ENCODE measurements at regions not wholly inside any gene's neighbourhood (a gene's known extent, or its start where the extent isn't known, plus 50 kb on each side); places are given as distances from the start of the nearest gene placed in this dataset.

GRCh38 chr17:70787721-70788300, 618.5 kb downstream of the KCNJ2 start:
- no peak for FAIRE-seq
- TF ChIP-seq CTCF (IDR thresholded peaks at IDR 0.05; ENCODE audit: borderline replicate concordance, extremely low read depth, insufficient read depth): no peak

GRCh38 chr17:70791748-70792443, 622.6 kb downstream of the KCNJ2 start:
- Histone ChIP-seq H3K9ac (ENCODE audit: low read length in 3 of 3) (no peak overlapping the region), H3K4me3 (ENCODE audit: low read length in 3 of 3) (no peak overlapping the region), H3K36me3 (ENCODE audit: control insufficient read depth in 2 of 3, insufficient read depth in 3 of 3, low read length in 3 of 3) (no peaks in the 10 kb centered on the region), H3K27me3 (ENCODE audit: control insufficient read depth, insufficient read depth, low read length) (no peaks in the 10 kb centered on the region), H3K27ac (ENCODE audit: low read depth in 2 of 2, low read length in 2 of 2) (no peak overlapping the region), H3K9me3 (ENCODE audit: control insufficient read depth in 2 of 3, insufficient read depth in 1 of 3, low read length in 3 of 3) (peaks cover 0 to 6% (median 3%) of the 10 kb centered on the region in 3 donors), H3K4me1 (ENCODE audit: control insufficient read depth in 2 of 3, insufficient read depth in 2 of 3, low read depth in 1 of 3, low read length in 3 of 3) (no peaks in the 10 kb centered on the region)
- TF ChIP-seq CTCF (IDR thresholded peaks at IDR 0.05; ENCODE audit: borderline replicate concordance, extremely low read depth, insufficient read depth): no peak
- intact Hi-C loops (cut with DNase I): no loop called here
- FAIRE-seq (no peak), DNase-seq (no peak)

More at GRCh38 chr17:70787721-70788300, 618.5 kb downstream of the KCNJ2 start:
- Histone ChIP-seq H3K4me1 (ENCODE audit: control insufficient read depth in 2 of 3, insufficient read depth in 2 of 3, low read depth in 1 of 3, low read length in 3 of 3) (no peaks in the 10 kb centered on the region), H3K9ac (ENCODE audit: low read length in 3 of 3) (no peak overlapping the region), H3K4me3 (ENCODE audit: low read length in 3 of 3) (no peak overlapping the region), H3K9me3 (ENCODE audit: control insufficient read depth in 2 of 3, insufficient read depth in 1 of 3, low read length in 3 of 3) (peaks cover 0 to 6% (median 3%) of the 10 kb centered on the region in 3 donors), H3K36me3 (ENCODE audit: control insufficient read depth in 2 of 3, insufficient read depth in 3 of 3, low read length in 3 of 3) (no peaks in the 10 kb centered on the region), H3K27me3 (ENCODE audit: control insufficient read depth, insufficient read depth, low read length) (no peaks in the 10 kb centered on the region), H3K27ac (ENCODE audit: low read depth in 2 of 2, low read length in 2 of 2) (no peak overlapping the region)
- intact Hi-C loops (cut with DNase I): no loop called here
- DNase-seq: no peak

- no peak for TF ChIP-seq CTCF (IDR thresholded peaks at IDR 0.05; ENCODE audit: borderline replicate concordance, extremely low read depth, insufficient read depth)
- peaks cover 0 to 5% (median 2%) of the 10 kb centered on the region in 3 donors for H3K9me3 ChIP-seq (ENCODE audit: control insufficient read depth in 2 of 3, insufficient read depth in 1 of 3, low read length in 3 of 3)
- H3K36me3 ChIP-seq (ENCODE audit: control insufficient read depth in 2 of 3, insufficient read depth in 3 of 3, low read length in 3 of 3): no peaks in the 10 kb centered on the region
- H3K9ac ChIP-seq (ENCODE audit: low read length in 3 of 3): no peak overlapping the region
- H3K27ac ChIP-seq (ENCODE audit: low read depth in 2 of 2, low read length in 2 of 2): no peak overlapping the region
- intact Hi-C loops (cut with DNase I): no loop called here
- no peaks in the 10 kb centered on the region for H3K27me3 ChIP-seq (ENCODE audit: control insufficient read depth, insufficient read depth, low read length)
- no peak overlapping the region for H3K4me3 ChIP-seq (ENCODE audit: low read length in 3 of 3)
- no peaks in the 10 kb centered on the region for H3K4me1 ChIP-seq (ENCODE audit: control insufficient read depth in 2 of 3, insufficient read depth in 2 of 3, low read depth in 1 of 3, low read length in 3 of 3)
- DNase-seq (no peak), FAIRE-seq (no peak)
Observed at GRCh38 chr17:70794738-70795137, 625.4 kb downstream of the KCNJ2 start.

All from kidney (tissue), 13 donors.